Left ventricle myocardium inferior (tissue), 1 donor: ENCODE measurements at regions not wholly inside any gene's neighbourhood (a gene's known extent, or its start where the extent isn't known, plus 50 kb on each side); places are given as distances from the start of the nearest gene placed in this dataset.
A peak's percentile ranks its signal among the peaks of the same experiment; 100 is the strongest.

Experiments used
- DNase-seq: peaks from one replicate; pipeline ENCODE4 v3.0.0-alpha.2; 2020
- H3K27ac ChIP-seq: fragments of 200-600 bp; replicated peaks from 2 replicates; pipeline ENCODE4 v1.8.0; 2021
- H3K27me3 ChIP-seq: fragments of 200-600 bp; 2 replicates; pipeline ENCODE4 v1.8.0; 2021; ENCODE audit warnings: low read depth
- H3K36me3 ChIP-seq: fragments of 200-600 bp; 2 replicates; pipeline ENCODE4 v1.8.0; 2021
- H3K4me1 ChIP-seq: fragments of 200-600 bp; 2 replicates; pipeline ENCODE4 v1.8.0; 2021
- H3K4me3 ChIP-seq: fragments of 200-600 bp; 2 replicates; pipeline ENCODE4 v1.8.0; 2021; ENCODE audit warnings: mild to moderate bottlenecking, moderate library complexity
- H3K9me3 ChIP-seq: fragments of 200-600 bp; replicated peaks from 2 replicates; pipeline ENCODE4 v1.8.0; 2021
- CTCF ChIP-seq: fragments of 200-600 bp; IDR thresholded peaks from 2 replicates; pipeline ENCODE4 v1.8.0; 2021; ENCODE audit warnings: antibody characterized with exemption, mild to moderate bottlenecking, borderline replicate concordance
- intact Hi-C: fragments of 100-400 bp; cut with micrococcal nuclease; formaldehyde crosslinking; loops from one replicate; pipeline ENCODE4 v1.11.0; 2022
- donor health status: DM: no; HTN: yes; CAD: no; lungs with severe emphysema.

GRCh38 chr13:44224450-44225149 is 149.0 kb upstream of the SERP2 start:
- Histone ChIP-seq H3K36me3 (no peaks in the 10 kb centered on the region), H3K27me3 (no peaks in the 10 kb centered on the region), H3K4me1 (peaks cover 25% of the 10 kb centered on the region), H3K9me3 (no peaks in the 10 kb centered on the region), H3K4me3 (no peak overlapping the region), H3K27ac (peak overlapping the region; percentile 82)
- intact Hi-C loops: no loop called here
- TF ChIP-seq CTCF: no peak
- no peak for DNase-seq

- no peaks in the 10 kb centered on the region for H3K27me3 ChIP-seq
- no peak overlapping the region for H3K27ac ChIP-seq
- peaks cover 13% of the 10 kb centered on the region for H3K4me1 ChIP-seq
- no peak for DNase-seq
- H3K4me3 ChIP-seq: no peak overlapping the region
- H3K9me3 ChIP-seq: no peaks in the 10 kb centered on the region
- no peak for TF ChIP-seq CTCF
- intact Hi-C loops: no loop called here
- H3K36me3 ChIP-seq: no peaks in the 10 kb centered on the region
Observed at GRCh38 chr13:44229371-44230030, 144.1 kb upstream of the SERP2 start.

GRCh38 chr13:44230071-44230470 is 143.6 kb upstream of the SERP2 start:
- Histone ChIP-seq H3K9me3 (no peaks in the 10 kb centered on the region), H3K27ac (no peak overlapping the region), H3K36me3 (no peaks in the 10 kb centered on the region), H3K4me3 (no peak overlapping the region), H3K4me1 (peaks cover 8% of the 10 kb centered on the region), H3K27me3 (no peaks in the 10 kb centered on the region)
- intact Hi-C loops: no loop called here
- TF ChIP-seq CTCF: no peak
- DNase-seq: no peak

GRCh38 chr13:44230736-44231135 is 142.9 kb upstream of the SERP2 start:
- no peak for DNase-seq
- Histone ChIP-seq H3K27me3 (no peaks in the 10 kb centered on the region), H3K9me3 (no peaks in the 10 kb centered on the region), H3K27ac (no peak overlapping the region), H3K4me1 (peaks cover 11% of the 10 kb centered on the region), H3K4me3 (no peak overlapping the region), H3K36me3 (no peaks in the 10 kb centered on the region)
- no peak for TF ChIP-seq CTCF
- intact Hi-C loops: no loop called here

- TF ChIP-seq CTCF: no peak
- no peak overlapping the region for H3K27ac ChIP-seq
- H3K4me3 ChIP-seq: no peak overlapping the region
- DNase-seq: no peak
- intact Hi-C loops: no loop called here
- H3K36me3 ChIP-seq: no peaks in the 10 kb centered on the region
- no peaks in the 10 kb centered on the region for H3K27me3 ChIP-seq
- peaks cover 23% of the 10 kb centered on the region for H3K4me1 ChIP-seq
- H3K9me3 ChIP-seq: no peaks in the 10 kb centered on the region
Observed at GRCh38 chr13:44231786-44232516, 141.7 kb upstream of the SERP2 start.
